GM23338 (cell line): ENCODE measurements at regions not wholly inside any gene's neighbourhood (a gene's known extent, or its start where the extent isn't known, plus 50 kb on each side); places are given as distances from the start of the nearest gene placed in this dataset.

Experiments used
- ATAC-seq: fragments of 200-7000 bp; cut with Tn5 transposase; 3 replicates; pipeline ENCODE4 v1.9.1; 2020
- DNase-seq: peaks from one replicate; pipeline ENCODE4 v3.0.0-alpha.2; 2015; ENCODE audit warnings: low spot score
- H2AFZ ChIP-seq: fragments of 200-600 bp; sonication (generic); 2 replicates; pipeline ENCODE4 v1.8.0; 2016; ENCODE audit warnings: antibody characterized with exemption, mild to moderate bottlenecking, moderate library complexity
- H3F3A ChIP-seq: fragments of 200-600 bp; sonication (generic); replicated peaks from 2 replicates; pipeline ENCODE4 v1.8.0; 2017; ENCODE audit warnings: antibody characterized with exemption, mixed run types, low read depth
- H3K27ac ChIP-seq: fragments of 200-600 bp; sonication (generic); 2 replicates; pipeline ENCODE4 v1.6.1; 2016; ENCODE audit warnings: low read depth
- H3K27me3 ChIP-seq: fragments of 200-600 bp; sonication (generic); 2 replicates; pipeline ENCODE4 v1.8.0; 2016; ENCODE audit warnings: mild to moderate bottlenecking, mixed run types, moderate library complexity; ENCODE audit not compliant: insufficient read depth
- H3K36me3 ChIP-seq: fragments of 200-600 bp; sonication (generic); 2 replicates; pipeline ENCODE4 v1.8.0; 2016; ENCODE audit warnings: mild to moderate bottlenecking; ENCODE audit not compliant: insufficient read depth
- H3K4me1 ChIP-seq: fragments of 200-600 bp; sonication (generic); 2 replicates; pipeline ENCODE4 v1.8.0; 2016; ENCODE audit warnings: mild to moderate bottlenecking, moderate library complexity; ENCODE audit not compliant: insufficient read depth
- H3K4me2 ChIP-seq: fragments of 200-600 bp; sonication (generic); 2 replicates; pipeline ENCODE4 v1.7.1; 2017; ENCODE audit warnings: mixed run types
- H3K4me3 ChIP-seq: fragments of 200-600 bp; sonication (generic); 2 replicates; pipeline ENCODE4 v1.6.1; 2016; ENCODE audit warnings: mixed run types
- H3K79me2 ChIP-seq: fragments of 200-600 bp; sonication (generic); replicated peaks from 2 replicates; pipeline ENCODE4 v1.8.0; 2017; ENCODE audit warnings: mild to moderate bottlenecking; ENCODE audit not compliant: insufficient read depth
- H3K9me2 ChIP-seq: fragments of 200-600 bp; sonication (generic); 2 replicates; pipeline ENCODE4 v1.8.0; 2017; ENCODE audit not compliant: insufficient read depth
- H4K20me1 ChIP-seq: fragments of 200-600 bp; sonication (generic); replicated peaks from 2 replicates; pipeline ENCODE4 v1.8.0; 2017; ENCODE audit warnings: mild to moderate bottlenecking; ENCODE audit not compliant: insufficient read depth
- H3K27ac Mint-ChIP-seq: 2 replicates; pipeline ENCODE4 v1.8.0; 2020; ENCODE audit warnings: inconsistent platforms, mild to moderate bottlenecking, moderate library complexity, mixed read lengths
- H3K27me3 Mint-ChIP-seq: 3 replicates; pipeline ENCODE4 v1.8.0; 2022; ENCODE audit warnings: low read depth, mild to moderate bottlenecking, moderate library complexity, mixed read lengths, inconsistent platforms; ENCODE audit not compliant: insufficient read depth, poor library complexity
- H3K36me3 Mint-ChIP-seq: 3 replicates; pipeline ENCODE4 v1.8.0; 2021; ENCODE audit warnings: low read depth, mild to moderate bottlenecking, inconsistent platforms, moderate library complexity, mixed read lengths
- H3K4me1 Mint-ChIP-seq: 3 replicates; pipeline ENCODE4 v1.8.0; 2020; ENCODE audit warnings: mild to moderate bottlenecking, inconsistent platforms, mixed read lengths
- H3K4me3 Mint-ChIP-seq: 3 replicates; pipeline ENCODE4 v1.8.0; 2021; ENCODE audit warnings: moderate library complexity, mild to moderate bottlenecking, inconsistent platforms, mixed read lengths
- H3K9me3 Mint-ChIP-seq: 3 replicates; pipeline ENCODE4 v1.8.0; 2020; ENCODE audit warnings: moderate library complexity, mild to moderate bottlenecking, inconsistent platforms, mixed read lengths
- CREB1 ChIP-seq: fragments of 250-450 bp; sonication (Bioruptor Pico); IDR thresholded peaks from 2 replicates; pipeline ENCODE4 v1.5.0; 2020; ENCODE audit warnings: low read depth, mild to moderate bottlenecking, moderate library complexity
- CTCF ChIP-seq, 2 experiments: fragments of 200-600 bp in 1 of 2; sonication (generic) in 1 of 2; conservative IDR thresholded peaks; 2 replicates each; pipeline versions ENCODE4 v1.5.1 to v1.6.1; 2016 to 2017; ENCODE audit warnings: antibody characterized with exemption in 2 of 2, low read depth in 2 of 2, mild to moderate bottlenecking in 2 of 2, moderate library complexity in 1 of 2
- ETS1 ChIP-seq: IDR thresholded peaks from 2 replicates; pipeline ENCODE4 v1.6.1; 2016; ENCODE audit warnings: antibody characterized with exemption
- EZH2 ChIP-seq: fragments of 200-600 bp; sonication (generic); IDR thresholded peaks from one replicate; pipeline ENCODE4 v1.8.0; 2017; ENCODE audit warnings: antibody characterized with exemption, mild to moderate bottlenecking, low read depth; ENCODE audit not compliant: unreplicated experiment
- EZH2phosphoT487 ChIP-seq: fragments of 200-600 bp; sonication (generic); IDR thresholded peaks from one replicate; pipeline ENCODE4 v1.8.1; 2018; ENCODE audit warnings: antibody characterized with exemption; ENCODE audit not compliant: unreplicated experiment
- JUNB ChIP-seq: IDR thresholded peaks from one replicate; pipeline ENCODE4 v1.6.1; 2016; ENCODE audit warnings: antibody characterized with exemption; ENCODE audit not compliant: unreplicated experiment
- NANOG ChIP-seq: IDR thresholded peaks from 2 replicates; pipeline ENCODE4 v1.6.1; 2016; ENCODE audit warnings: antibody characterized with exemption, borderline replicate concordance
- POLR2AphosphoS5 ChIP-seq: IDR thresholded peaks from 2 replicates; pipeline ENCODE4 v1.6.1; 2016; ENCODE audit warnings: antibody characterized with exemption, low read depth
- REST ChIP-seq: IDR thresholded peaks from one replicate; pipeline ENCODE4 v1.6.1; 2018; ENCODE audit warnings: antibody characterized with exemption; ENCODE audit not compliant: unreplicated experiment
- STAT1 ChIP-seq: IDR thresholded peaks from one replicate; pipeline ENCODE4 v1.6.1; 2016; ENCODE audit warnings: antibody characterized with exemption; ENCODE audit not compliant: unreplicated experiment
- ZNF114 ChIP-seq: fragments of 250-450 bp; sonication (Bioruptor Pico); IDR thresholded peaks from 2 replicates; pipeline ENCODE4 v1.5.0; 2020; ENCODE audit warnings: mild to moderate bottlenecking, moderate library complexity
- ZNF331 ChIP-seq: fragments of 250-450 bp; sonication (Bioruptor Pico); IDR thresholded peaks from 2 replicates; pipeline ENCODE4 v1.5.0; 2020; ENCODE audit warnings: low read depth, mild to moderate bottlenecking, moderate library complexity
- TF ChIP-seq, protein P1 (sequence below): fragments of 250-450 bp; sonication (Bioruptor Pico); IDR thresholded peaks from 2 replicates; pipeline ENCODE4 v1.5.0; 2020; ENCODE audit warnings: mild to moderate bottlenecking, moderate library complexity

- TF ChIP-seq CREB1 = no peak
- TF ChIP-seq ZNF331 (CRISPR knock-in tag) = no peak
- no peak for TF ChIP-seq JUNB
- no peak for TF ChIP-seq CTCF (conservative IDR thresholded peaks at IDR 0.05; ENCODE audit: low read depth in 2 of 2)
- TF ChIP-seq REST = no peak
- TF ChIP-seq ZNF114 (CRISPR knock-in tag) = no peak
- TF ChIP-seq, protein P1, sequence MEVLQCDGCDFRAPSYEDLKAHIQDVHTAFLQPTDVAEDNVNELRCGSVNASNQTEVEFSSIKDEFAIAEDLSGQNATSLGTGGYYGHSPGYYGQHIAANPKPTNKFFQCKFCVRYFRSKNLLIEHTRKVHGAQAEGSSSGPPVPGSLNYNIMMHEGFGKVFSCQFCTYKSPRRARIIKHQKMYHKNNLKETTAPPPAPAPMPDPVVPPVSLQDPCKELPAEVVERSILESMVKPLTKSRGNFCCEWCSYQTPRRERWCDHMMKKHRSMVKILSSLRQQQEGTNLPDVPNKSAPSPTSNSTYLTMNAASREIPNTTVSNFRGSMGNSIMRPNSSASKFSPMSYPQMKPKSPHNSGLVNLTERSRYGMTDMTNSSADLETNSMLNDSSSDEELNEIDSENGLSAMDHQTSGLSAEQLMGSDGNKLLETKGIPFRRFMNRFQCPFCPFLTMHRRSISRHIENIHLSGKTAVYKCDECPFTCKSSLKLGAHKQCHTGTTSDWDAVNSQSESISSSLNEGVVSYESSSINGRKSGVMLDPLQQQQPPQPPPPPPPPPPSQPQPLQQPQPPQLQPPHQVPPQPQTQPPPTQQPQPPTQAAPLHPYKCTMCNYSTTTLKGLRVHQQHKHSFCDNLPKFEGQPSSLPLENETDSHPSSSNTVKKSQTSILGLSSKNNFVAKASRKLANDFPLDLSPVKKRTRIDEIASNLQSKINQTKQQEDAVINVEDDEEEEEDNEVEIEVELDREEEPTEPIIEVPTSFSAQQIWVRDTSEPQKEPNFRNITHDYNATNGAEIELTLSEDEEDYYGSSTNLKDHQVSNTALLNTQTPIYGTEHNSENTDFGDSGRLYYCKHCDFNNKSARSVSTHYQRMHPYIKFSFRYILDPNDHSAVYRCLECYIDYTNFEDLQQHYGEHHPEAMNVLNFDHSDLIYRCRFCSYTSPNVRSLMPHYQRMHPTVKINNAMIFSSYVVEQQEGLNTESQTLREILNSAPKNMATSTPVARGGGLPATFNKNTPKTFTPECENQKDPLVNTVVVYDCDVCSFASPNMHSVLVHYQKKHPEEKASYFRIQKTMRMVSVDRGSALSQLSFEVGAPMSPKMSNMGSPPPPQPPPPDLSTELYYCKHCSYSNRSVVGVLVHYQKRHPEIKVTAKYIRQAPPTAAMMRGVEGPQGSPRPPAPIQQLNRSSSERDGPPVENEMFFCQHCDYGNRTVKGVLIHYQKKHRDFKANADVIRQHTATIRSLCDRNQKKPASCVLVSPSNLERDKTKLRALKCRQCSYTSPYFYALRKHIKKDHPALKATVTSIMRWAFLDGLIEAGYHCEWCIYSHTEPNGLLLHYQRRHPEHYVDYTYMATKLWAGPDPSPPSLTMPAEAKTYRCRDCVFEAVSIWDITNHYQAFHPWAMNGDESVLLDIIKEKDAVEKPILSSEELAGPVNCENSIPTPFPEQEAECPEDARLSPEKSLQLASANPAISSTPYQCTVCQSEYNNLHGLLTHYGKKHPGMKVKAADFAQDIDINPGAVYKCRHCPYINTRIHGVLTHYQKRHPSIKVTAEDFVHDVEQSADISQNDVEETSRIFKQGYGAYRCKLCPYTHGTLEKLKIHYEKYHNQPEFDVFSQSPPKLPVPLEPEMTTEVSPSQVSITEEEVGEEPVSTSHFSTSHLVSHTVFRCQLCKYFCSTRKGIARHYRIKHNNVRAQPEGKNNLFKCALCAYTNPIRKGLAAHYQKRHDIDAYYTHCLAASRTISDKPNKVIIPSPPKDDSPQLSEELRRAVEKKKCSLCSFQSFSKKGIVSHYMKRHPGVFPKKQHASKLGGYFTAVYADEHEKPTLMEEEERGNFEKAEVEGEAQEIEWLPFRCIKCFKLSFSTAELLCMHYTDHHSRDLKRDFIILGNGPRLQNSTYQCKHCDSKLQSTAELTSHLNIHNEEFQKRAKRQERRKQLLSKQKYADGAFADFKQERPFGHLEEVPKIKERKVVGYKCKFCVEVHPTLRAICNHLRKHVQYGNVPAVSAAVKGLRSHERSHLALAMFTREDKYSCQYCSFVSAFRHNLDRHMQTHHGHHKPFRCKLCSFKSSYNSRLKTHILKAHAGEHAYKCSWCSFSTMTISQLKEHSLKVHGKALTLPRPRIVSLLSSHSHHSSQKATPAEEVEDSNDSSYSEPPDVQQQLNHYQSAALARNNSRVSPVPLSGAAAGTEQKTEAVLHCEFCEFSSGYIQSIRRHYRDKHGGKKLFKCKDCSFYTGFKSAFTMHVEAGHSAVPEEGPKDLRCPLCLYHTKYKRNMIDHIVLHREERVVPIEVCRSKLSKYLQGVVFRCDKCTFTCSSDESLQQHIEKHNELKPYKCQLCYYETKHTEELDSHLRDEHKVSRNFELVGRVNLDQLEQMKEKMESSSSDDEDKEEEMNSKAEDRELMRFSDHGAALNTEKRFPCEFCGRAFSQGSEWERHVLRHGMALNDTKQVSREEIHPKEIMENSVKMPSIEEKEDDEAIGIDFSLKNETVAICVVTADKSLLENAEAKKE = no peak
- no peak for TF ChIP-seq NANOG
- TF ChIP-seq EZH2 = no peak
- no peak for TF ChIP-seq POLR2AphosphoS5
- no peak for TF ChIP-seq STAT1
- TF ChIP-seq EZH2phosphoT487 = no peak
- no peak for TF ChIP-seq ETS1
- H3K4me2 ChIP-seq = no peak overlapping the region
Measured at GRCh38 chr6:100217225-100218012, 223.4 kb upstream of the MCHR2 start.

More at GRCh38 chr6:100217225-100218012, 223.4 kb upstream of the MCHR2 start:
- DNase-seq = no peak
- Mint-ChIP-seq H3K9me3 (no peaks in the 10 kb centered on the region), H3K27me3 (no peaks in the 10 kb centered on the region), H3K36me3 (no peaks in the 10 kb centered on the region), H3K27ac (no peak overlapping the region), H3K4me3 (no peak overlapping the region), H3K4me1 (no peaks in the 10 kb centered on the region)
- Histone ChIP-seq H4K20me1 (no peaks in the 10 kb centered on the region), H3K4me1 (no peaks in the 10 kb centered on the region), H3F3A (no peaks in the 10 kb centered on the region), H3K27ac (no peak overlapping the region), H2AFZ (no peak overlapping the region), H3K27me3 (no peaks in the 10 kb centered on the region), H3K79me2 (no peaks in the 10 kb centered on the region), H3K36me3 (no peaks in the 10 kb centered on the region), H3K4me3 (no peak overlapping the region), H3K9me2 (no peaks in the 10 kb centered on the region)
- ATAC-seq = no peak
